ENCODE measurements at regions not wholly inside any gene's neighbourhood (a gene's known extent, or its start where the extent isn't known, plus 50 kb on each side); places are given as distances from the start of the nearest gene placed in this dataset.

DNA sequence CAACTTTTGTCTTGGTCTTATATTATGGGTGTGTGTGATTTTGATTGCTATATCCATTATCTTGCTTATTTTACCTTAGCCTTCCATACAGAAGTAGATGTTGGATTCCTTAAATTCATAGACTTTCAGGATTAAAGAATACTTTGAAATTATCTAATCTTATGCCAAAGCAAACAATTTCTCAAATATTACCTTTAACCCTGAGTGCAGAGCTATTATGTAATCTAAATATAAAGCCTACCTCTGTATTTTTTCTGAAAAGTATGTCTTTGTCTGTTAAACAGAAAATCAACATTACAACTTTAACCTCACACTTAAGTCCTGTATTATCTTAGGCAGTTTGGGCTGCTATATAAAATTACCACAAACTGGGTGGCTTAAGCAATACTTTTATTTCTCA is 782.5 kb downstream of the STIM2 start:
- Histone ChIP-seq H2AFZ (ENCODE audit: low read length) (no peak overlapping the region), H3K4me2 (ENCODE audit: extremely low read depth, insufficient read depth, low read length) (no peak overlapping the region), H3K79me2 (ENCODE audit: control insufficient read depth, insufficient read depth, low read length) (no peaks in the 10 kb centered on the region), H3K27me3 (ENCODE audit: control insufficient read depth, insufficient read depth, low read length) (no peaks in the 10 kb centered on the region), H3K4me3 (replicated peaks in 1 of 4; ENCODE audit: control extremely low read depth in 1 of 4, insufficient read depth in 1 of 4, low read depth in 3 of 4, low read length in 4 of 4) (no peak overlapping the region), H3K36me3 (ENCODE audit: control insufficient read depth, insufficient read depth, low read length) (no peaks in the 10 kb centered on the region), H3K9me3 (ENCODE audit: control insufficient read depth, insufficient read depth, low read depth, low read length) (no peaks in the 10 kb centered on the region), H3K4me1 (ENCODE audit: control insufficient read depth, extremely low read depth, insufficient read depth, low read length) (no peaks in the 10 kb centered on the region), H4K20me1 (ENCODE audit: control insufficient read depth, extremely low read depth, insufficient read depth, low read length) (no peaks in the 10 kb centered on the region), H3K9ac (ENCODE audit: insufficient read depth, low read length) (no peak overlapping the region), H3K27ac (ENCODE audit: insufficient read depth, low read length) (no peak overlapping the region)
- DNase-seq (ENCODE audit: low read depth in 2 of 2): no peak
- TF ChIP-seq, protein P1, sequence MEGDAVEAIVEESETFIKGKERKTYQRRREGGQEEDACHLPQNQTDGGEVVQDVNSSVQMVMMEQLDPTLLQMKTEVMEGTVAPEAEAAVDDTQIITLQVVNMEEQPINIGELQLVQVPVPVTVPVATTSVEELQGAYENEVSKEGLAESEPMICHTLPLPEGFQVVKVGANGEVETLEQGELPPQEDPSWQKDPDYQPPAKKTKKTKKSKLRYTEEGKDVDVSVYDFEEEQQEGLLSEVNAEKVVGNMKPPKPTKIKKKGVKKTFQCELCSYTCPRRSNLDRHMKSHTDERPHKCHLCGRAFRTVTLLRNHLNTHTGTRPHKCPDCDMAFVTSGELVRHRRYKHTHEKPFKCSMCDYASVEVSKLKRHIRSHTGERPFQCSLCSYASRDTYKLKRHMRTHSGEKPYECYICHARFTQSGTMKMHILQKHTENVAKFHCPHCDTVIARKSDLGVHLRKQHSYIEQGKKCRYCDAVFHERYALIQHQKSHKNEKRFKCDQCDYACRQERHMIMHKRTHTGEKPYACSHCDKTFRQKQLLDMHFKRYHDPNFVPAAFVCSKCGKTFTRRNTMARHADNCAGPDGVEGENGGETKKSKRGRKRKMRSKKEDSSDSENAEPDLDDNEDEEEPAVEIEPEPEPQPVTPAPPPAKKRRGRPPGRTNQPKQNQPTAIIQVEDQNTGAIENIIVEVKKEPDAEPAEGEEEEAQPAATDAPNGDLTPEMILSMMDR (conservative IDR thresholded peaks at IDR 0.05 in 1 of 2, IDR thresholded peaks at IDR 0.05 in 1 of 2; ENCODE audit: low read depth in 1 of 2, low read length in 2 of 2): no peak
- TF ChIP-seq EZH2 (IDR thresholded peaks at IDR 0.05; ENCODE audit: low read length, missing control alignments): no peak

- Histone ChIP-seq H3K27me3 (ENCODE audit: control insufficient read depth, insufficient read depth, low read length) (no peaks in the 10 kb centered on the region), H3K4me3 (replicated peaks in 1 of 4; ENCODE audit: control extremely low read depth in 1 of 4, insufficient read depth in 1 of 4, low read depth in 3 of 4, low read length in 4 of 4) (no peak overlapping the region), H3K79me2 (ENCODE audit: control insufficient read depth, insufficient read depth, low read length) (no peaks in the 10 kb centered on the region), H2AFZ (ENCODE audit: low read length) (no peak overlapping the region), H3K9me3 (ENCODE audit: control insufficient read depth, insufficient read depth, low read depth, low read length) (no peaks in the 10 kb centered on the region), H3K9ac (ENCODE audit: insufficient read depth, low read length) (no peak overlapping the region), H4K20me1 (ENCODE audit: control insufficient read depth, extremely low read depth, insufficient read depth, low read length) (no peaks in the 10 kb centered on the region), H3K27ac (ENCODE audit: insufficient read depth, low read length) (no peak overlapping the region), H3K36me3 (ENCODE audit: control insufficient read depth, insufficient read depth, low read length) (no peaks in the 10 kb centered on the region), H3K4me1 (ENCODE audit: control insufficient read depth, extremely low read depth, insufficient read depth, low read length) (no peaks in the 10 kb centered on the region), H3K4me2 (ENCODE audit: extremely low read depth, insufficient read depth, low read length) (no peak overlapping the region)
- no peak for TF ChIP-seq EZH2 (IDR thresholded peaks at IDR 0.05; ENCODE audit: low read length, missing control alignments)
- TF ChIP-seq, protein P1 (conservative IDR thresholded peaks at IDR 0.05 in 1 of 2, IDR thresholded peaks at IDR 0.05 in 1 of 2; ENCODE audit: low read depth in 1 of 2, low read length in 2 of 2): no peak
- DNase-seq (ENCODE audit: low read depth in 2 of 2): no peak
Measured at GRCh38 chr4:27648416-27648815, 787.8 kb downstream of the STIM2 start.

DNA sequence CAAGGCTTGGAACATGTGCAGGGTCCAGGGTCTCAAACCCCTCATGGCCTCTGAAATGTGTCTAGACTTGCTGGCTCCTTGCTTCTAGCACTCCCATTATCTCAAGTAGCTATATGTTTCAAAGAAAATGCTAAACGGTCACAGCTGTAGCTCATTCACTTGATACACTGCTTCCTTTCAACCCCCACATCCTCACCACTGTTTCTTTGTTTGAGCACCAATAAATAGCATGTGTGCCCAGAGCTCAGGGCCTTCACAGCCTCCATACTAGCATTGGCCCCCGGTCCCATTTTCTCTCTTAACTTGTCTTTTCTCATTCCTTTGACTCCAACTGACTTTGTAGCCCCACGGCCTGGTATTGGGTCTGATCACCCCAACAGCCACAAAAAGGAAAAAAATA is 801.8 kb downstream of the STIM2 start:
- Histone ChIP-seq H3K4me2 (ENCODE audit: extremely low read depth, insufficient read depth, low read length) (no peak overlapping the region), H3K4me3 (replicated peaks in 1 of 4; ENCODE audit: control extremely low read depth in 1 of 4, insufficient read depth in 1 of 4, low read depth in 3 of 4, low read length in 4 of 4) (no peak overlapping the region), H3K4me1 (ENCODE audit: control insufficient read depth, extremely low read depth, insufficient read depth, low read length) (no peaks in the 10 kb centered on the region), H3K27ac (ENCODE audit: insufficient read depth, low read length) (no peak overlapping the region), H3K27me3 (ENCODE audit: control insufficient read depth, insufficient read depth, low read length) (no peaks in the 10 kb centered on the region), H2AFZ (ENCODE audit: low read length) (no peak overlapping the region), H3K9ac (ENCODE audit: insufficient read depth, low read length) (no peak overlapping the region), H3K79me2 (ENCODE audit: control insufficient read depth, insufficient read depth, low read length) (no peaks in the 10 kb centered on the region), H4K20me1 (ENCODE audit: control insufficient read depth, extremely low read depth, insufficient read depth, low read length) (no peaks in the 10 kb centered on the region), H3K9me3 (ENCODE audit: control insufficient read depth, insufficient read depth, low read depth, low read length) (no peaks in the 10 kb centered on the region), H3K36me3 (ENCODE audit: control insufficient read depth, insufficient read depth, low read length) (no peaks in the 10 kb centered on the region)
- TF ChIP-seq, protein P1 (conservative IDR thresholded peaks at IDR 0.05 in 1 of 2, IDR thresholded peaks at IDR 0.05 in 1 of 2; ENCODE audit: low read depth in 1 of 2, low read length in 2 of 2): no peak
- DNase-seq (ENCODE audit: low read depth in 2 of 2): no peak

All from fibroblast of lung (primary cell).